HCT116 (cell line): ENCODE measurements at regions not wholly inside any gene's neighbourhood (a gene's known extent, or its start where the extent isn't known, plus 50 kb on each side); places are given as distances from the start of the nearest gene placed in this dataset.

Source experiments
- ATAC-seq: fragments of 200-7000 bp; cut with Tn5 transposase; 2 replicates; pipeline ENCODE4 v1.9.1; 2020; ENCODE audit warnings: mild to moderate bottlenecking, moderate library complexity
- BruUV-seq: library from RNA; stranded (reverse); fragments of 400-500 nt; replicated peaks from 2 replicates; lab custom pipeline; 2021; lab: Mats Ljungman, UMichigan
- CTCF ChIA-PET: fragments of 300-600 bp; sonication (Branson Sonifier 250); formaldehyde crosslinking; loops from one replicate; lab custom pipeline; 2021; ENCODE audit warnings: antibody characterized with exemption; lab: Charles Lee
- POLR2A ChIA-PET: fragments of 300-600, 350-600 bp; sonication (Branson Sonifier 250); formaldehyde crosslinking; loops from one replicate; lab custom pipeline; 2021; ENCODE audit warnings: antibody characterized with exemption; lab: Charles Lee
- RAD21 ChIA-PET, 2 experiments: fragments of 300-600 bp; sonication (Branson Sonifier 250); formaldehyde crosslinking; loops; one replicate each; lab custom pipeline; 2023; ENCODE audit warnings: low total read pairs in 2 of 2; ENCODE audit not compliant: uncharacterized antibody in 2 of 2, unreplicated experiment in 2 of 2, low non-redundant PET in 1 of 2; lab: Charles Lee
- DNase-seq: peaks from one replicate; pipeline ENCODE4 v3.0.0-alpha.2; 2010; ENCODE audit warnings: low read depth, low spot score
- H2AFZ ChIP-seq: fragments of 200-600 bp; shearing (Covaris generic), sonication (generic); 2 replicates; pipeline ENCODE4 v1.6.1; 2017; ENCODE audit warnings: low read depth, mixed run types, mixed read lengths, antibody characterized with exemption, low read length; ENCODE audit not compliant: poor library complexity, severe bottlenecking
- H3K27ac ChIP-seq: 2 replicates; pipeline ENCODE4 v1.5.1; 2012; ENCODE audit warnings: low read depth, low read length
- H3K27me3 ChIP-seq: fragments of 200-600 bp; sonication (generic); 2 replicates; pipeline ENCODE4 v1.6.1; 2016; ENCODE audit warnings: mixed run types, low read length, mixed read lengths; ENCODE audit not compliant: insufficient read depth
- H3K36me3 ChIP-seq, 2 experiments: fragments of 200-500 bp in 1 of 2; fragments of 200-600 bp in 1 of 2; sonication (Bioruptor generic) in 1 of 2; sonication (generic) in 1 of 2; 2 replicates each; pipeline versions ENCODE4 v1.5.1 to v1.6.1; 2014 to 2016; ENCODE audit warnings: low read length in 2 of 2, inconsistent platforms in 1 of 2, mixed read lengths in 1 of 2, mixed run types in 1 of 2; ENCODE audit not compliant: insufficient read depth in 2 of 2, control insufficient read depth in 1 of 2
- H3K4me1 ChIP-seq, 2 experiments: fragments of 200-600 bp in 1 of 2; sonication (generic) in 1 of 2; 2 replicates each; pipeline versions ENCODE4 v1.5.1 to v1.6.1; 2012 to 2017; ENCODE audit warnings: low read length in 2 of 2, inconsistent platforms in 1 of 2, mild to moderate bottlenecking in 1 of 2, mixed read lengths in 1 of 2, mixed run types in 1 of 2, moderate library complexity in 1 of 2; ENCODE audit not compliant: insufficient read depth in 2 of 2, control insufficient read depth in 1 of 2
- H3K4me2 ChIP-seq: fragments of 200-600 bp; sonication (generic); 2 replicates; pipeline ENCODE4 v1.6.1; 2017; ENCODE audit warnings: mixed run types, low read length, mixed read lengths
- H3K4me3 ChIP-seq, 2 experiments: fragments of 200-600 bp in 1 of 2; sonication (generic) in 1 of 2; replicated peaks in 1 of 2; 2 replicates each; pipeline ENCODE4 v1.5.1; 2011 to 2016; ENCODE audit warnings: low read length in 2 of 2, control low read depth in 1 of 2, low read depth in 1 of 2, mild to moderate bottlenecking in 1 of 2, mixed read lengths in 1 of 2, mixed run types in 1 of 2
- H3K79me2 ChIP-seq: fragments of 200-600 bp; sonication (generic); 2 replicates; pipeline ENCODE4 v1.6.1; 2017; ENCODE audit warnings: mild to moderate bottlenecking, mixed run types, low read length, moderate library complexity, mixed read lengths; ENCODE audit not compliant: insufficient read depth
- H3K9ac ChIP-seq: fragments of 200-600 bp; sonication (generic); 2 replicates; pipeline ENCODE4 v1.6.1; 2016; ENCODE audit warnings: low read length, mixed read lengths
- H3K9me2 ChIP-seq: fragments of 200-600 bp; sonication (generic), shearing (Covaris generic); 2 replicates; pipeline ENCODE4 v1.6.1; 2017; ENCODE audit warnings: mixed run types, mild to moderate bottlenecking, moderate library complexity; ENCODE audit not compliant: insufficient read depth
- H3K9me3 ChIP-seq, 2 experiments: fragments of 200-500 bp in 1 of 2; fragments of 200-600 bp in 1 of 2; sonication (Bioruptor generic) in 1 of 2; sonication (generic) in 1 of 2; 2 replicates each; pipeline ENCODE4 v1.6.1; 2014 to 2017; ENCODE audit warnings: low read length in 2 of 2, mixed read lengths in 2 of 2, inconsistent platforms in 1 of 2, low read depth in 1 of 2, mild to moderate bottlenecking in 1 of 2, mixed run types in 1 of 2, moderate library complexity in 1 of 2; ENCODE audit not compliant: control insufficient read depth in 1 of 2, insufficient read depth in 1 of 2
- H4K20me1 ChIP-seq: fragments of 200-600 bp; sonication (generic), shearing (Covaris generic); 2 replicates; pipeline ENCODE4 v1.6.1; 2017; ENCODE audit warnings: mixed run types, mild to moderate bottlenecking, moderate library complexity; ENCODE audit not compliant: insufficient read depth
- FOSL1 ChIP-seq: IDR thresholded peaks from 2 replicates; pipeline ENCODE4 v1.6.1; 2012; ENCODE audit warnings: low read depth
- RAD21 ChIP-seq: IDR thresholded peaks from 2 replicates; pipeline ENCODE4 v1.6.1; 2012; ENCODE audit warnings: low read depth, mild to moderate bottlenecking
- SIN3A ChIP-seq: IDR thresholded peaks from 2 replicates; pipeline ENCODE4 v1.6.1; 2012; ENCODE audit warnings: low read depth
- SP1 ChIP-seq: IDR thresholded peaks from 2 replicates; pipeline ENCODE4 v1.6.1; 2012; ENCODE audit warnings: low read depth
- YY1 ChIP-seq: IDR thresholded peaks from 2 replicates; pipeline ENCODE4 v1.6.1; 2011; ENCODE audit warnings: low read length, low read depth, moderate library complexity, mild to moderate bottlenecking; ENCODE audit not compliant: insufficient replicate concordance; ENCODE audit errors: extremely low read depth
- ZFX ChIP-seq: fragments of 450-650 bp; IDR thresholded peaks from 2 replicates; pipeline ENCODE4 v1.6.1; 2017
- ZNF274 ChIP-seq: fragments of 200-500 bp; sonication (Bioruptor generic); IDR thresholded peaks from 2 replicates; pipeline ENCODE4 v1.6.1; 2014; ENCODE audit warnings: mild to moderate bottlenecking, low read depth, low read length, inconsistent platforms
- intact Hi-C: fragments of 100-400 bp; cut with micrococcal nuclease; formaldehyde crosslinking; loops from 2 replicates; pipeline ENCODE4 v1.10.0; 2022

DNA sequence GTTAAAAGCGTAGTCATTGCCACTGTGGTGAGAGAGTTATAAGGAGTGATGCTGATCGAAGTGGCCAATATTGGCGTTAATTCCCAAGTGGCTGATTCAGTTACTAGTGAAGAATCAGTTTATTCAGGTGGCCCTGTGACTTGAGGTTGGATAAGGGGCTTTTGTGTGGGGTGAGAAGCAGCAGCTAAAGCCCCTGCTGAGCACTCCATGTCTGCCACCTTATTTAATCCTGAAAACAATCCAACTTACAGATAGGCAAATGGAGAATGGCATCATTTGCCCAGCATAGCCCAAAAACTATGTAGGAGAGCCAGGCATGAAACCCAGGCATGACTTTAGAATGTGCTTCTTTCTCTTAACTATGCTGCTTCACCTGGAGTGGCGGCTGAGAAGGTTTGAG is 222.8 kb upstream of the KLF6 start:
- H3K4me1 ChIP-seq = no peaks in the 10 kb centered on the region

DNA sequence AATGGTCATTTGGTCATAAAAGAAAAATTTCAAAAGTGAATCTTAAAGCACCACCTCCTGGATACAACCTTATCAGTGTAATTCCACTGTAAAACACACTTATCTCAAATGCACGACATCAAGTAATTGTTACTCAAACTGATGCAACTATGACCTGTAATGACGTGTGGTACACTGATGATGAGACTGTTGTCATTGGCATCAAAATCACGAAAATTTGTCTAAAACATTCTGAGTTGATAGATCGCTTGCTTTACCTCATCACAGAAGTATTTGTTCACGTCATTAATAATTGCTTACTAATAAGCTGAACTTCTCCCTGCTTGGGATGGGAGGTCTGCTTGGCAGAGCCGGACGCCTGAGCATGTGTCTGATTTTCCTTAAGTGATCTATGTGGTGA is 221.8 kb upstream of the KLF6 start:
- POLR2A ChIA-PET = no interaction called here

More for the DNA sequence above, 222.8 kb upstream of the KLF6 start:
- Histone ChIP-seq H3K9me2 (no peaks in the 10 kb centered on the region), H2AFZ (no peak overlapping the region), H3K27me3 (no peaks in the 10 kb centered on the region), H3K9ac (no peak overlapping the region), H3K4me3 (no peak overlapping the region), H3K27ac (no peak overlapping the region)
- ChIA-PET POLR2A (no interaction called here), RAD21 (no interaction called here)
- no peak for DNase-seq
- ATAC-seq = no peak
- no peak for TF ChIP-seq FOSL1
- no peak for TF ChIP-seq ZNF274
- no peak for TF ChIP-seq YY1
- TF ChIP-seq ZFX = no peak
- no peak for TF ChIP-seq SIN3A
- TF ChIP-seq, all 23 proteins: peak for 0
- CTCF ChIA-PET = no interaction called here
- Histone ChIP-seq H4K20me1 (no peaks in the 10 kb centered on the region), H3K9me3 (no peaks in the 10 kb centered on the region), H3K4me2 (no peak overlapping the region), H3K79me2 (no peaks in the 10 kb centered on the region), H3K36me3 (no peaks in the 10 kb centered on the region)
- BruUV-seq = no TSS peak
- intact Hi-C loops = no loop called here

More for the DNA sequence above, 221.8 kb upstream of the KLF6 start:
- H3K36me3 ChIP-seq = no peaks in the 10 kb centered on the region
- no peak overlapping the region for H3K27ac ChIP-seq
- H2AFZ ChIP-seq = no peak overlapping the region
- ChIA-PET RAD21 (no interaction called here), CTCF (no interaction called here)
- no peak overlapping the region for H3K4me3 ChIP-seq
- H3K9me2 ChIP-seq = no peaks in the 10 kb centered on the region
- H3K9me3 ChIP-seq = no peaks in the 10 kb centered on the region
- H3K79me2 ChIP-seq = no peaks in the 10 kb centered on the region
- DNase-seq = no peak
- intact Hi-C loops = no loop called here
- no peaks in the 10 kb centered on the region for H3K27me3 ChIP-seq
- H3K4me2 ChIP-seq = no peak overlapping the region
- no peaks in the 10 kb centered on the region for H4K20me1 ChIP-seq
- ATAC-seq = no peak
- no peaks in the 10 kb centered on the region for H3K4me1 ChIP-seq
- no TSS peak for BruUV-seq
- TF ChIP-seq SP1 (no peak), RAD21 (0 out of 2 replicates have a peak, but pooled peaks have one; percentile 9)
- TF ChIP-seq, all 23 proteins: peak for 1
- no peak overlapping the region for H3K9ac ChIP-seq
